Upper lobe of left lung (tissue), 6 donors: ENCODE measurements at regions not wholly inside any gene's neighbourhood (a gene's known extent, or its start where the extent isn't known, plus 50 kb on each side); places are given as distances from the start of the nearest gene placed in this dataset.
A peak's percentile ranks its signal among the peaks of the same experiment; 100 is the strongest.

Experiments
- ATAC-seq, 2 donors: fragments of 200-7000 bp; cut with Tn5 transposase; one replicate each; pipeline ENCODE4 v1.9.1; 2022; ENCODE audit warnings: mild to moderate bottlenecking in 2 of 2, moderate library complexity in 2 of 2; ENCODE audit not compliant: low FRiP score in 2 of 2
- DNase-seq, 2 donors: peaks; one replicate each; pipeline ENCODE4 v3.0.0-alpha.2; 2019 to 2020
- H3K27ac ChIP-seq, 4 donors: fragments of 200-600 bp; sonication (generic); one replicate each; pipeline ENCODE4 v1.5.1; 2016 to 2019
- H3K27me3 ChIP-seq, 4 donors: fragments of 200-600 bp; sonication (generic); one replicate each; pipeline ENCODE4 v1.5.1; 2017 to 2019
- H3K36me3 ChIP-seq, 4 donors: fragments of 200-600 bp; sonication (generic); one replicate each; pipeline ENCODE4 v1.5.1; 2016 to 2019
- H3K4me1 ChIP-seq, 4 donors: fragments of 200-600 bp; sonication (generic); one replicate each; pipeline ENCODE4 v1.5.1; 2018 to 2019
- H3K4me3 ChIP-seq, 4 donors: fragments of 200-600 bp; sonication (generic); one replicate each; pipeline ENCODE4 v1.5.1; 2017 to 2019; ENCODE audit warnings: mild to moderate bottlenecking in 2 of 4, moderate library complexity in 1 of 4
- H3K9me3 ChIP-seq, 4 donors: fragments of 200-600 bp; sonication (generic); one replicate each; pipeline ENCODE4 v1.5.1; 2018 to 2019
- CTCF ChIP-seq, 6 experiments: fragments of 450-650 bp in 4 of 6; fragments of 200-600 bp in 2 of 6; sonication (generic) in 2 of 6; IDR thresholded peaks; one replicate each; pipeline ENCODE4 v1.5.1; 2016 to 2019; ENCODE audit warnings: antibody characterized with exemption in 6 of 6
- EP300 ChIP-seq, 4 donors: sonication (generic); formaldehyde crosslinking; IDR thresholded peaks; one replicate each; pipeline ENCODE4 v1.5.1; 2017; ENCODE audit warnings: antibody characterized with exemption in 4 of 4, control low read depth in 2 of 4
- POLR2A ChIP-seq, 4 donors: fragments of 450-650 bp; IDR thresholded peaks; one replicate each; pipeline ENCODE4 v1.5.1; 2016 to 2017; ENCODE audit warnings: antibody characterized with exemption in 4 of 4, mild to moderate bottlenecking in 2 of 4
- POLR2AphosphoS5 ChIP-seq, 2 donors: sonication (generic); formaldehyde crosslinking; IDR thresholded peaks; one replicate each; pipeline ENCODE4 v1.5.1; 2017; ENCODE audit warnings: antibody characterized with exemption in 2 of 2
- WGBS, 2 donors: methylation state at CpG; one replicate each; pipeline ENCODE4 v1.1.5; 2017 to 2018; 5-methylcytosine and 5-hydroxymethylcytosine counted together
- donor health status: DM: no; HTN: no; CAD: no; lungs with moderate emphysema.
- donor health status: DM: no; HTN: yes; CAD: no; lungs with severe emphysema.

GRCh38 chr18:78602430-78602829 is 377.2 kb upstream of the SALL3 start:
- Histone ChIP-seq H3K4me3 (no peak overlapping the region), H3K27me3 (no peaks in the 10 kb centered on the region), H3K27ac (no peak overlapping the region), H3K4me1 (no peaks in the 10 kb centered on the region), H3K36me3 (no peaks in the 10 kb centered on the region), H3K9me3 (no peaks in the 10 kb centered on the region)
- WGBS, 2 donors: 75 to 90% methylated on average over 4 to 12 of the region's 12 CpGs
- ATAC-seq (peak in 1 of 2 donors; percentile 14), DNase-seq (no peak)
- TF ChIP-seq POLR2A (IDR thresholded peaks at IDR 0.05) (no peak), CTCF (IDR thresholded peaks at IDR 0.05) (no peak), POLR2AphosphoS5 (IDR thresholded peaks at IDR 0.05) (no peak), EP300 (IDR thresholded peaks at IDR 0.05) (no peak)

- WGBS, 2 donors: 60 to 66% methylated on average over 25 of the region's 25 CpGs
Observed at GRCh38 chr18:78603102-78603983, 376.3 kb upstream of the SALL3 start.

GRCh38 chr18:78605255-78605654 is 374.4 kb upstream of the SALL3 start:
- no peaks in the 10 kb centered on the region for H3K9me3 ChIP-seq
- H3K27ac ChIP-seq: no peak overlapping the region
- H3K36me3 ChIP-seq: no peaks in the 10 kb centered on the region
- no peak for TF ChIP-seq EP300 (IDR thresholded peaks at IDR 0.05)
- TF ChIP-seq POLR2AphosphoS5 (IDR thresholded peaks at IDR 0.05): no peak
- no peak for TF ChIP-seq POLR2A (IDR thresholded peaks at IDR 0.05)
- no peak for TF ChIP-seq CTCF (IDR thresholded peaks at IDR 0.05)
- no peaks in the 10 kb centered on the region for H3K27me3 ChIP-seq
- DNase-seq: no peak
- H3K4me1 ChIP-seq: no peaks in the 10 kb centered on the region
- H3K4me3 ChIP-seq: no peak overlapping the region
- WGBS, 2 donors: 96 to 97% methylated on average over 16 of the region's 16 CpGs
- ATAC-seq: no peak

More at GRCh38 chr18:78603102-78603983, 376.3 kb upstream of the SALL3 start:
- TF ChIP-seq POLR2A (IDR thresholded peaks at IDR 0.05) (no peak), EP300 (IDR thresholded peaks at IDR 0.05) (no peak), CTCF (IDR thresholded peaks at IDR 0.05) (no peak), POLR2AphosphoS5 (IDR thresholded peaks at IDR 0.05) (no peak)
- Histone ChIP-seq H3K4me1 (no peaks in the 10 kb centered on the region), H3K9me3 (no peaks in the 10 kb centered on the region), H3K27ac (no peak overlapping the region), H3K36me3 (no peaks in the 10 kb centered on the region), H3K27me3 (no peaks in the 10 kb centered on the region), H3K4me3 (no peak overlapping the region)
- ATAC-seq (no peak), DNase-seq (no peak)

- Histone ChIP-seq H3K9me3 (no peaks in the 10 kb centered on the region), H3K36me3 (no peaks in the 10 kb centered on the region), H3K27me3 (no peaks in the 10 kb centered on the region), H3K4me3 (no peak overlapping the region), H3K27ac (no peak overlapping the region), H3K4me1 (no peaks in the 10 kb centered on the region)
- 69 to 84% methylated on average over 16 to 17 of the region's 17 CpGs for WGBS, 2 donors
- ATAC-seq: no peak
- DNase-seq: no peak
- TF ChIP-seq POLR2AphosphoS5 (IDR thresholded peaks at IDR 0.05): no peak
Observed at GRCh38 chr18:78607221-78607620, 372.4 kb upstream of the SALL3 start.

GRCh38 chr18:78607784-78608183 is 371.8 kb upstream of the SALL3 start:
- 83 to 84% methylated on average over 15 of the region's 15 CpGs for WGBS, 2 donors
- H3K36me3 ChIP-seq: no peaks in the 10 kb centered on the region
- no peaks in the 10 kb centered on the region for H3K9me3 ChIP-seq
- no peak for ATAC-seq
- no peaks in the 10 kb centered on the region for H3K4me1 ChIP-seq
- no peak for DNase-seq
- TF ChIP-seq POLR2A (IDR thresholded peaks at IDR 0.05) (no peak), EP300 (IDR thresholded peaks at IDR 0.05) (no peak), CTCF (IDR thresholded peaks at IDR 0.05) (no peak), POLR2AphosphoS5 (IDR thresholded peaks at IDR 0.05) (no peak)
- no peak overlapping the region for H3K4me3 ChIP-seq
- H3K27ac ChIP-seq: no peak overlapping the region
- no peaks in the 10 kb centered on the region for H3K27me3 ChIP-seq
